H9 (cell line): ENCODE measurements at regions not wholly inside any gene's neighbourhood (a gene's known extent, or its start where the extent isn't known, plus 50 kb on each side); places are given as distances from the start of the nearest gene placed in this dataset.

Experiments used
- DNase-seq: peaks from one replicate; pipeline ENCODE4 v3.0.0-alpha.2; 2017
- H2AFZ ChIP-seq: one replicate; pipeline ENCODE4 v1.6.1; 2013; ENCODE audit warnings: mild to moderate bottlenecking, low read length, control low read depth, moderate library complexity
- H2AK5ac ChIP-seq: 2 replicates; pipeline ENCODE4 v1.6.1; 2013; ENCODE audit warnings: low read length, control low read depth, mixed read lengths; ENCODE audit not compliant: insufficient read length
- H2BK120ac ChIP-seq: one replicate; pipeline ENCODE4 v1.6.1; 2013; ENCODE audit warnings: low read depth, mild to moderate bottlenecking, low read length, control low read depth, inconsistent platforms; ENCODE audit not compliant: poor library complexity, severe bottlenecking
- H2BK12ac ChIP-seq: 2 replicates; pipeline ENCODE4 v1.6.1; 2013; ENCODE audit warnings: low read length, control low read depth, mixed read lengths, low read depth; ENCODE audit not compliant: insufficient read length
- H2BK15ac ChIP-seq: 2 replicates; pipeline ENCODE4 v1.6.1; 2013; ENCODE audit warnings: low read depth, low read length, control low read depth
- H2BK20ac ChIP-seq: one replicate; pipeline ENCODE4 v1.6.1; 2013; ENCODE audit warnings: low read depth, mild to moderate bottlenecking, low read length, control low read depth, inconsistent platforms; ENCODE audit not compliant: poor library complexity, severe bottlenecking
- H2BK5ac ChIP-seq: 2 replicates; pipeline ENCODE4 v1.6.1; 2013; ENCODE audit warnings: low read length, control low read depth, mixed read lengths; ENCODE audit not compliant: insufficient read length
- H3K14ac ChIP-seq: 2 replicates; pipeline ENCODE4 v1.6.1; 2013; ENCODE audit warnings: low read length, control low read depth; ENCODE audit not compliant: insufficient read depth
- H3K18ac ChIP-seq: 2 replicates; pipeline ENCODE4 v1.6.1; 2013; ENCODE audit warnings: low read depth, mild to moderate bottlenecking, mixed read lengths, low read length, control low read depth; ENCODE audit not compliant: insufficient read length
- H3K23ac ChIP-seq: 2 replicates; pipeline ENCODE4 v1.6.1; 2013; ENCODE audit warnings: low read length, control low read depth, mixed read lengths, low read depth; ENCODE audit not compliant: insufficient read length
- H3K23me2 ChIP-seq: 2 replicates; pipeline ENCODE4 v1.6.1; 2013; ENCODE audit warnings: low read depth, mild to moderate bottlenecking, mixed read lengths, low read length, control low read depth; ENCODE audit not compliant: insufficient read length, poor library complexity, severe bottlenecking
- H3K27ac ChIP-seq: 2 replicates; pipeline ENCODE4 v1.5.1; 2013; ENCODE audit warnings: low read length, control low read depth, mixed read lengths, low read depth; ENCODE audit not compliant: insufficient read length
- H3K27me3 ChIP-seq: 2 replicates; pipeline ENCODE4 v1.6.1; 2013; ENCODE audit warnings: low read length, control low read depth, inconsistent platforms; ENCODE audit not compliant: insufficient read depth
- H3K4ac ChIP-seq: 2 replicates; pipeline ENCODE4 v1.6.1; 2013; ENCODE audit warnings: low read depth, mild to moderate bottlenecking, control low read depth, inconsistent platforms, low read length, moderate library complexity
- H3K4me1 ChIP-seq: 2 replicates; pipeline ENCODE4 v1.6.1; 2013; ENCODE audit warnings: low read length, control low read depth, inconsistent platforms; ENCODE audit not compliant: insufficient read depth
- H3K4me2 ChIP-seq: 2 replicates; pipeline ENCODE4 v1.6.1; 2013; ENCODE audit warnings: low read length, control low read depth, mixed read lengths; ENCODE audit not compliant: insufficient read length, insufficient read depth
- H3K56ac ChIP-seq: 2 replicates; pipeline ENCODE4 v1.6.1; 2013; ENCODE audit warnings: low read depth, mild to moderate bottlenecking, mixed read lengths, low read length, control low read depth; ENCODE audit not compliant: insufficient read length
- H3K79me1 ChIP-seq: 2 replicates; pipeline ENCODE4 v1.6.1; 2013; ENCODE audit warnings: low read depth, mild to moderate bottlenecking, moderate library complexity, low read length, control low read depth, inconsistent platforms; ENCODE audit not compliant: insufficient read depth, poor library complexity, severe bottlenecking
- H3K79me2 ChIP-seq: 2 replicates; pipeline ENCODE4 v1.6.1; 2013; ENCODE audit warnings: low read length, control low read depth, inconsistent platforms; ENCODE audit not compliant: insufficient read depth
- H3K9ac ChIP-seq: 2 replicates; pipeline ENCODE4 v1.6.1; 2013; ENCODE audit warnings: low read length, control low read depth, mixed read lengths; ENCODE audit not compliant: insufficient read length; ENCODE audit errors: extremely low read depth
- H3K9me3 ChIP-seq: one replicate; pipeline ENCODE4 v1.6.1; 2013; ENCODE audit warnings: low read depth, low read length, inconsistent platforms; ENCODE audit not compliant: control insufficient read depth
- H3T11ph ChIP-seq: one replicate; pipeline ENCODE4 v1.6.1; 2013; ENCODE audit warnings: mild to moderate bottlenecking, low read length, control low read depth, inconsistent platforms
- H4K20me1 ChIP-seq: one replicate; pipeline ENCODE4 v1.6.1; 2013; ENCODE audit not compliant: control insufficient read depth, insufficient read length, insufficient read depth
- H4K5ac ChIP-seq: 2 replicates; pipeline ENCODE4 v1.6.1; 2013; ENCODE audit warnings: low read depth, mild to moderate bottlenecking, mixed read lengths, low read length, control low read depth; ENCODE audit not compliant: insufficient read length
- H4K8ac ChIP-seq: replicated peaks from 2 replicates; pipeline ENCODE4 v1.6.1; 2013; ENCODE audit warnings: low read length, control low read depth, mixed read lengths, low read depth; ENCODE audit not compliant: insufficient read length
- H4K91ac ChIP-seq: 2 replicates; pipeline ENCODE4 v1.6.1; 2013; ENCODE audit warnings: low read depth, mild to moderate bottlenecking, moderate library complexity, mixed read lengths, low read length, control low read depth; ENCODE audit not compliant: insufficient read length
- H3K27ac Mint-ChIP-seq, 3 experiments: 2 replicates in 2 of 3; 3 replicates in 1 of 3; pipeline ENCODE4 v1.8.0; 2020 to 2021; ENCODE audit warnings: mixed read lengths in 3 of 3, mild to moderate bottlenecking in 1 of 3, moderate library complexity in 1 of 3
- H3K27me3 Mint-ChIP-seq: 2 replicates; pipeline ENCODE4 v1.8.0; 2021; ENCODE audit warnings: low read depth, mild to moderate bottlenecking, moderate library complexity, mixed read lengths
- H3K36me3 Mint-ChIP-seq, 3 experiments: 2 replicates in 2 of 3; 3 replicates in 1 of 3; pipeline ENCODE4 v1.8.0; 2020 to 2021; ENCODE audit warnings: low read depth in 3 of 3, mixed read lengths in 3 of 3; ENCODE audit not compliant: insufficient read depth in 1 of 3
- H3K4me1 Mint-ChIP-seq, 2 experiments: 2 replicates each; pipeline ENCODE4 v1.8.0; 2020; ENCODE audit warnings: mixed read lengths in 2 of 2
- H3K4me3 Mint-ChIP-seq, 2 experiments: 2 replicates in 1 of 2; 3 replicates in 1 of 2; pipeline ENCODE4 v1.8.0; 2020 to 2021; ENCODE audit warnings: mild to moderate bottlenecking in 2 of 2, mixed read lengths in 2 of 2, moderate library complexity in 1 of 2
- H3K9me3 Mint-ChIP-seq, 2 experiments: 2 replicates in 1 of 2; 3 replicates in 1 of 2; pipeline ENCODE4 v1.8.0; 2020; ENCODE audit warnings: mild to moderate bottlenecking in 2 of 2, mixed read lengths in 2 of 2, moderate library complexity in 1 of 2
- WGBS: extraction: QIAGEN DNeasy Blood & Tissue Kit; methylation state at CpG from one replicate; pipeline ENCODE4 v1.1.7; 2013; ENCODE audit warnings: missing lambda C conversion rate, low lambda C conversion rate, mixed read lengths; ENCODE audit not compliant: insufficient read length; ENCODE audit errors: extremely low coverage; 5-methylcytosine and 5-hydroxymethylcytosine counted together
- TF ChIP-seq, protein P1 (sequence below): fragments of 200-600 bp; sonication (generic); conservative IDR thresholded peaks from 3 replicates; pipeline ENCODE4 v1.8.0; 2021; ENCODE audit warnings: antibody characterized with exemption, mild to moderate bottlenecking

DNA sequence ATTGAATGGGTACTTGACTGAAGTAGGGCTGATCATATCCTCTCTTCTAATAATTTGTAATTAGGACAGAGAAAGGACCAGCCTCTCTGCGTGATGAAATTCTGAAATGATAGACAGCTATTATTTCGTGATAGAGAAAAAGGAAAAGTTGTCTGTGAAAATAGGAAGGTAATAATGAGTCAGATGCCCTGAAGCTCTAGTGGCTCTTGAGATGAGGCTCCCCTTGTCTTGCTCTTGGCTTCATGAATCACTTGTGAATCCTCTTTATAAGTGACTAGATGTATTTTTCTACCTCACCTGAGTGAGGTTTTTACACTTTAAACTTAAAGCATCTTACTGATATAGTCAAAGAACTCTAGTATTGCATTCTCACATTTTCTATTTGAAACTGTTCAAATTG is 888.9 kb downstream of the PCDH18 start:
- H3K56ac ChIP-seq: no peak overlapping the region
- no peak overlapping the region for H2BK120ac ChIP-seq
- H3K4ac ChIP-seq: no peak overlapping the region
- no peak overlapping the region for H3T11ph ChIP-seq
- H3K23me2 ChIP-seq: no peaks in the 10 kb centered on the region
- H3K4me2 ChIP-seq: no peak overlapping the region
- Mint-ChIP-seq H3K4me1 (peaks cover 0 to 8% of the 10 kb centered on the region in 2 experiments; a peak in 2 of 4 replicates), H3K27me3 (no peaks in the 10 kb centered on the region), H3K9me3 (peaks cover 2 to 3% of the 10 kb centered on the region in 2 experiments; a peak in 2 of 5 replicates), H3K36me3 (no peaks in the 10 kb centered on the region), H3K4me3 (no peak overlapping the region), H3K27ac (no peak overlapping the region)
- no peaks in the 10 kb centered on the region for H3K79me1 ChIP-seq
- no peaks in the 10 kb centered on the region for H3K27me3 ChIP-seq
- no peak overlapping the region for H4K8ac ChIP-seq
- no peak overlapping the region for H3K23ac ChIP-seq
- no peak overlapping the region for H2BK5ac ChIP-seq
- no peak overlapping the region for H4K91ac ChIP-seq
- WGBS: no CpG with 5 or more reads among the region's 2 CpGs
- H2BK20ac ChIP-seq: no peak overlapping the region
- H4K20me1 ChIP-seq: no peaks in the 10 kb centered on the region
- H3K4me1 ChIP-seq: no peaks in the 10 kb centered on the region
- TF ChIP-seq, protein P1, sequence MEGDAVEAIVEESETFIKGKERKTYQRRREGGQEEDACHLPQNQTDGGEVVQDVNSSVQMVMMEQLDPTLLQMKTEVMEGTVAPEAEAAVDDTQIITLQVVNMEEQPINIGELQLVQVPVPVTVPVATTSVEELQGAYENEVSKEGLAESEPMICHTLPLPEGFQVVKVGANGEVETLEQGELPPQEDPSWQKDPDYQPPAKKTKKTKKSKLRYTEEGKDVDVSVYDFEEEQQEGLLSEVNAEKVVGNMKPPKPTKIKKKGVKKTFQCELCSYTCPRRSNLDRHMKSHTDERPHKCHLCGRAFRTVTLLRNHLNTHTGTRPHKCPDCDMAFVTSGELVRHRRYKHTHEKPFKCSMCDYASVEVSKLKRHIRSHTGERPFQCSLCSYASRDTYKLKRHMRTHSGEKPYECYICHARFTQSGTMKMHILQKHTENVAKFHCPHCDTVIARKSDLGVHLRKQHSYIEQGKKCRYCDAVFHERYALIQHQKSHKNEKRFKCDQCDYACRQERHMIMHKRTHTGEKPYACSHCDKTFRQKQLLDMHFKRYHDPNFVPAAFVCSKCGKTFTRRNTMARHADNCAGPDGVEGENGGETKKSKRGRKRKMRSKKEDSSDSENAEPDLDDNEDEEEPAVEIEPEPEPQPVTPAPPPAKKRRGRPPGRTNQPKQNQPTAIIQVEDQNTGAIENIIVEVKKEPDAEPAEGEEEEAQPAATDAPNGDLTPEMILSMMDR: no peak
- no peak overlapping the region for H3K9ac ChIP-seq
- H2BK12ac ChIP-seq: no peak overlapping the region
- H3K27ac ChIP-seq: no peak overlapping the region
- H3K9me3 ChIP-seq: no peaks in the 10 kb centered on the region
- no peak overlapping the region for H3K18ac ChIP-seq
- H2BK15ac ChIP-seq: no peak overlapping the region
- no peak overlapping the region for H2AK5ac ChIP-seq
- H4K5ac ChIP-seq: no peak overlapping the region
- H3K14ac ChIP-seq: no peak overlapping the region
- no peak overlapping the region for H2AFZ ChIP-seq
- no peak for DNase-seq
- H3K79me2 ChIP-seq: no peaks in the 10 kb centered on the region
